Glutamatergic neuron (in vitro differentiated cells): ENCODE measurements at regions not wholly inside any gene's neighbourhood (a gene's known extent, or its start where the extent isn't known, plus 50 kb on each side); places are given as distances from the start of the nearest gene placed in this dataset.
"Not testable (repeated sequence)": the region's sequence is repeated elsewhere in the genome, so short reads cannot be mapped to it uniquely, and the experiment has no call there.

ENCODE experiments used
- DNase-seq: peaks from one replicate; pipeline ENCODE4 v3.0.0; 2022
- H3K27ac Mint-ChIP-seq: one replicate; pipeline ENCODE4 v1.8.0; 2020; ENCODE audit warnings: mild to moderate bottlenecking, mixed read lengths, inconsistent platforms; ENCODE audit not compliant: unreplicated experiment
- H3K27me3 Mint-ChIP-seq: one replicate; pipeline ENCODE4 v1.8.0; 2020; ENCODE audit warnings: mild to moderate bottlenecking, moderate library complexity, mixed read lengths, inconsistent platforms; ENCODE audit not compliant: unreplicated experiment
- H3K36me3 Mint-ChIP-seq: one replicate; pipeline ENCODE4 v1.8.0; 2020; ENCODE audit warnings: mild to moderate bottlenecking, mixed read lengths, inconsistent platforms; ENCODE audit not compliant: unreplicated experiment
- H3K4me1 Mint-ChIP-seq: one replicate; pipeline ENCODE4 v1.8.0; 2020; ENCODE audit warnings: mild to moderate bottlenecking, low read depth, mixed read lengths, inconsistent platforms; ENCODE audit not compliant: unreplicated experiment
- H3K4me3 Mint-ChIP-seq: one replicate; pipeline ENCODE4 v1.8.0; 2020; ENCODE audit warnings: mild to moderate bottlenecking, mixed read lengths, inconsistent platforms; ENCODE audit not compliant: unreplicated experiment
- H3K9me3 Mint-ChIP-seq: one replicate; pipeline ENCODE4 v1.8.0; 2020; ENCODE audit warnings: mild to moderate bottlenecking, moderate library complexity, mixed read lengths, inconsistent platforms; ENCODE audit not compliant: unreplicated experiment
- CTCF ChIP-seq: fragments of 200-600 bp; sonication (generic); IDR thresholded peaks from one replicate; pipeline ENCODE4 v1.5.0; 2021; ENCODE audit not compliant: partially characterized antibody, unreplicated experiment

GRCh38 chr3:185306286-185306685, 52.4 kb upstream of the EHHADH start:
- Mint-ChIP-seq H3K9me3 (peaks cover 11% of the 10 kb centered on the region), H3K4me1 (peaks cover 16% of the 10 kb centered on the region), H3K36me3 (peaks cover 36% of the 10 kb centered on the region)
- not testable (repeated sequence) for H3K4me3 Mint-ChIP-seq, DNase-seq, H3K27ac Mint-ChIP-seq, H3K27me3 Mint-ChIP-seq

GRCh38 chr3:185306847-185307246, 53.0 kb upstream of the EHHADH start:
- Mint-ChIP-seq H3K4me3 (no peak overlapping the region), H3K9me3 (peaks cover 11% of the 10 kb centered on the region), H3K27me3 (peaks cover 4% of the 10 kb centered on the region), H3K4me1 (peaks cover 16% of the 10 kb centered on the region), H3K36me3 (peaks cover 41% of the 10 kb centered on the region), H3K27ac (no peak overlapping the region)
- TF ChIP-seq CTCF: no peak
- DNase-seq: no peak

- no peak overlapping the region for H3K4me3 Mint-ChIP-seq
- TF ChIP-seq CTCF: peak; percentile 70
These were observed 54.4 kb upstream of the EHHADH start for GRCh38 chr3:185308126-185308754.

GRCh38 chr3:185309302-185309701, 53.6 kb upstream of the MAP3K13 start:
- no peak overlapping the region for H3K27ac Mint-ChIP-seq
- no peak for TF ChIP-seq CTCF
- H3K4me1 Mint-ChIP-seq: peaks cover 10% of the 10 kb centered on the region
- H3K9me3 Mint-ChIP-seq: peaks cover 6% of the 10 kb centered on the region
- peaks cover 41% of the 10 kb centered on the region for H3K36me3 Mint-ChIP-seq
- DNase-seq: no peak
- peaks cover 1% of the 10 kb centered on the region for H3K27me3 Mint-ChIP-seq
- no peak overlapping the region for H3K4me3 Mint-ChIP-seq

More at GRCh38 chr3:185308126-185308754, 54.4 kb upstream of the EHHADH start:
- H3K27me3 Mint-ChIP-seq: peaks cover 4% of the 10 kb centered on the region
- peaks cover 41% of the 10 kb centered on the region for H3K36me3 Mint-ChIP-seq
- H3K9me3 Mint-ChIP-seq: peaks cover 11% of the 10 kb centered on the region
- DNase-seq: peak; percentile 47
- no peak overlapping the region for H3K27ac Mint-ChIP-seq
- peaks cover 13% of the 10 kb centered on the region for H3K4me1 Mint-ChIP-seq

- Mint-ChIP-seq H3K36me3 (peaks cover 41% of the 10 kb centered on the region), H3K9me3 (peaks cover 6% of the 10 kb centered on the region), H3K4me3 (no peak overlapping the region), H3K27me3 (peaks cover 1% of the 10 kb centered on the region), H3K4me1 (peaks cover 10% of the 10 kb centered on the region), H3K27ac (no peak overlapping the region)
- DNase-seq: no peak
- TF ChIP-seq CTCF: no peak
These were observed 53.1 kb upstream of the MAP3K13 start for GRCh38 chr3:185309795-185310194.
